Posterior cingulate gyrus (tissue), 11 donors: ENCODE measurements at regions not wholly inside any gene's neighbourhood (a gene's known extent, or its start where the extent isn't known, plus 50 kb on each side); places are given as distances from the start of the nearest gene placed in this dataset.

Source experiments
- DNase-seq, 10 donors: peaks; one replicate each; pipeline versions ENCODE4 v3.0.0 to v3.0.0-alpha.2; 2020 to 2021; ENCODE audit warnings: mixed read lengths in 3 of 10
- intact Hi-C: fragments of 100-400 bp; cut with DNase I; formaldehyde crosslinking; loops from one replicate; pipeline ENCODE4 v1.15.1; 2023

DNA sequence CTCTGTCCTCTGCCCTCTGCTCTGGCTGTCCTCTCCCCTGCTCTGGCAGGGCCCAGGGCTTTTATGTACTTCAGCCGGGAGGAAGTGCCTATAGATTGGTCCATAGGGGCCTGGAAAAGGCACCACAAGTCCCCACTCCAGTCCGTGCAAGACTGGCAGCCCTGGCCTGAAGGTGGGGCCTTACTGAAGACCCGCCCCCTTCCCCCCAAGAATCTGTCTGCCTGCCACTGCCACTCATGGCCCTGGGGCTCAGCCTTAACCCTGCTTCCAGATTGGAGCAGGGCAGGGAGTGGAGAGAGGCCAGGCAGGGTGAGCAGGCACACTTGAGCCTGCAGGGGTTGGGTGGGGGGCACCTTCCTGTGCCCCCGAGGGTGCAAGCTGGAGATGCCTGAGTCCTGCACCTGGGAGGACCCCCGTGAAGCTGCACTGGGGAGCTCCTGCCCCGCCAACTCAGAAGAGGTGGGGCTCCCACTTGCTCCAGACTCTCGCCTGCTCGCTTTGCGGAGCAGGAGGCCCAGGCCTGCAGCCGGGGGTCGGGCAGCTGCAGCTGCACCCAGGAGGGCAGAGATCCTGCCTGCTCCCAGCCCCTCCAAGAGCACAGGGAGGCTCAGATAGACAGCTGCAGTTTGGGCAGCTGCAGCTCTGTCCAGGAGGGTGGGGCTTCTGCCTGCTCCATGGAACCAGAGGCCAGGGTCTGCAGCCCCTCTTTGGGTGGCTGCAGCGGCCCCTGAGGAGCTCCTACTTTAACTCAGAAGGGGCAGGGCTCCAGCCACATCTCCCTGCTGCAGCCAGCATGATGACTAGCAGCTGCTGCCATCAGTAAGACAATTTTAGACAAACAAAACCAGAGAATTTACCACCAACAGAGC lies 51.0 kb upstream of the SC5D start:
- intact Hi-C loops = no loop called here
- DNase-seq = peak in 1 of 10 donors; percentile 52
